ENCODE measurements at regions not wholly inside any gene's neighbourhood (a gene's known extent, or its start where the extent isn't known, plus 50 kb on each side); places are given as distances from the start of the nearest gene placed in this dataset.

- Histone ChIP-seq H3K36me3 (ENCODE audit: control insufficient read depth in 1 of 2, insufficient read depth in 2 of 2, low read length in 2 of 2) (no peaks in the 10 kb centered on the region), H3K4ac (ENCODE audit: low read depth, low read length) (no peak overlapping the region), H2BK12ac (ENCODE audit: low read length) (no peak overlapping the region), H2BK120ac (ENCODE audit: insufficient read depth, low read length, poor library complexity) (no peak overlapping the region), H3K4me2 (ENCODE audit: low read length) (no peak overlapping the region), H3K79me2 (ENCODE audit: control insufficient read depth, insufficient read depth, low read length, poor library complexity) (no peaks in the 10 kb centered on the region), H4K8ac (ENCODE audit: low read depth, low read length) (no peak overlapping the region), H3K23ac (ENCODE audit: low read length) (no peak overlapping the region), H4K91ac (ENCODE audit: low read depth, low read length) (no peak overlapping the region), H4K12ac (ENCODE audit: low read depth, low read length) (no peak overlapping the region), H2AFZ (ENCODE audit: insufficient read depth, low read length, poor library complexity) (no peak overlapping the region), H3K4me3 (ENCODE audit: low read depth, low read length) (no peak overlapping the region), H3K14ac (ENCODE audit: low read length) (no peak overlapping the region), H2AK5ac (ENCODE audit: low read length) (no peak overlapping the region), H3K79me1 (ENCODE audit: low read length) (no peaks in the 10 kb centered on the region), H3K4me1 (ENCODE audit: control insufficient read depth in 1 of 2, insufficient read depth in 2 of 2, low read length in 2 of 2) (no peaks in the 10 kb centered on the region), H3K9ac (ENCODE audit: low read length) (no peak overlapping the region), H3K27me3 (ENCODE audit: insufficient read depth, low read length) (no peaks in the 10 kb centered on the region), H3K9me3 (ENCODE audit: insufficient read depth, low read depth, low read length) (no peaks in the 10 kb centered on the region), H3K27ac (ENCODE audit: low read depth, low read length) (no peak overlapping the region), H3K18ac (ENCODE audit: low read length) (no peak overlapping the region), H2BK5ac (ENCODE audit: low read depth, low read length, poor library complexity) (no peak overlapping the region)
- DNase-seq = no peak
- no CpG with 5 or more reads among the region's 3 CpGs for WGBS (ENCODE audit: extremely low coverage, insufficient coverage, insufficient read length)
Measured at GRCh38 chr6:74269600-74269858, 573.5 kb downstream of the CD109 start.

DNA sequence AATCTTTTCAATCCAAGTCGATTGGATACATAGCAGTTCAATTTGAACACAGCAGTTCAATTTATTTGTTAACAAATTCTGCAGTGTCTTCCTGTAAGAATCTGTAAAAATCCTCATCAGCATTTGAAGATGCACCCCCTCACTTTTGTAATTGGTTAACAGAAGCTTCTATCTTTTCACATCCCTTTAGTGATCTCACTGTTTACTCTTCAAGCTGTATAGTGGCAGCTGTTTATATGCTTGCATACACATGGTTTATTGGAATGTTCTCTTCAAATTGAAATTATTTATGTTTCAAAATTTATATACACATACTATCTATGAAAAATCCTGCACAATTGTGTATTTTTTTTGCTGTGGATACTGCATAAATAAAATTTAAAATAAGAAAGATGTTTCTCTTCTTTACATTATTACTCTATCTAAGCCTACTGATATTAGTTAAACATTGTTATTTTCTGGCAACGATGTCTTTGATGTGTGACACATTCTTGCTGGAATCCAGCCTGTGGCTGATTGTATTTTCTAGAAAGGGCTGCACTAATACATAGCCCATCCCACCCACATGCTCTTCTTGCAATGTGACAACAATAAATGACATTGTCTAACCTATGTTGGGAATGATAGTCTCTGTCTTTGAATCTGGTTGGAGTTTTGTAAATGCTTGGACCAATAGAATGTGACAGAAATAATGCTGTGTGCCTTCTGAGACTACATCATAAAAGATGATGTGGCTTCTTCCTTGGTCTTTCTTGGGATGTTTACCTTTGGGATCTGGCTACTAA, 573.0 kb downstream of the CD109 start:
- Histone ChIP-seq H2BK120ac (ENCODE audit: insufficient read depth, low read length, poor library complexity) (no peak overlapping the region), H2BK5ac (ENCODE audit: low read depth, low read length, poor library complexity) (no peak overlapping the region), H3K14ac (ENCODE audit: low read length) (no peak overlapping the region), H3K23ac (ENCODE audit: low read length) (no peak overlapping the region), H3K18ac (ENCODE audit: low read length) (no peak overlapping the region), H3K79me2 (ENCODE audit: control insufficient read depth, insufficient read depth, low read length, poor library complexity) (no peaks in the 10 kb centered on the region), H3K36me3 (ENCODE audit: control insufficient read depth in 1 of 2, insufficient read depth in 2 of 2, low read length in 2 of 2) (no peaks in the 10 kb centered on the region), H3K79me1 (ENCODE audit: low read length) (no peaks in the 10 kb centered on the region), H4K8ac (ENCODE audit: low read depth, low read length) (no peak overlapping the region), H2AFZ (ENCODE audit: insufficient read depth, low read length, poor library complexity) (no peak overlapping the region), H3K9me3 (ENCODE audit: insufficient read depth, low read depth, low read length) (no peaks in the 10 kb centered on the region), H2AK5ac (ENCODE audit: low read length) (no peak overlapping the region), H3K4me2 (ENCODE audit: low read length) (no peak overlapping the region), H3K27ac (ENCODE audit: low read depth, low read length) (no peak overlapping the region), H4K91ac (ENCODE audit: low read depth, low read length) (no peak overlapping the region), H3K4ac (ENCODE audit: low read depth, low read length) (no peak overlapping the region), H3K9ac (ENCODE audit: low read length) (no peak overlapping the region), H4K12ac (ENCODE audit: low read depth, low read length) (no peak overlapping the region), H2BK12ac (ENCODE audit: low read length) (no peak overlapping the region), H3K4me1 (ENCODE audit: control insufficient read depth in 1 of 2, insufficient read depth in 2 of 2, low read length in 2 of 2) (no peaks in the 10 kb centered on the region), H3K4me3 (ENCODE audit: low read depth, low read length) (no peak overlapping the region), H3K27me3 (ENCODE audit: insufficient read depth, low read length) (no peaks in the 10 kb centered on the region)
- no CpG with 5 or more reads among the region's 2 CpGs for WGBS (ENCODE audit: extremely low coverage, insufficient coverage, insufficient read length)
- DNase-seq = no peak

DNA sequence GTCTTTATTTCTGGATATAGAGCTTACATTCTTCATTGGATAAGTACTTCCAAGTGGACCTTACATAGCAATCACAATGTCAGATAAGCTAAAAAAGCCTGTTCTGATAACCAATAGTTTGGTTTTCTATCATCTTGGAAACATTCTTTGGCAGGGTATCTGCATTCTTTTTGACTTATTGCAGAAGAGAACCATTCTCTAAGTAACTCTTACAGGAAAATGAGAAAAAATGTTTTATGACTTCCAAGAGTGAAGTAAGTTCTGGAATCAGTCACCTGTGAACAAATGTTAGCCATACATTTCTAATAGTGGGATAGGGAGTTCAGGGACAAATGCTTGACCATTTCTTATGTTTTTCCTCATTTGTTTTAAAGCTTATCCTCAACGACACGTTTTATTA, 564.0 kb downstream of the CD109 start:
- Histone ChIP-seq H4K8ac (ENCODE audit: low read depth, low read length) (no peak overlapping the region), H3K79me1 (ENCODE audit: low read length) (no peaks in the 10 kb centered on the region), H2BK12ac (ENCODE audit: low read length) (no peak overlapping the region), H3K23ac (ENCODE audit: low read length) (no peak overlapping the region), H3K4me2 (ENCODE audit: low read length) (no peak overlapping the region), H2BK5ac (ENCODE audit: low read depth, low read length, poor library complexity) (no peak overlapping the region), H3K9me3 (ENCODE audit: insufficient read depth, low read depth, low read length) (no peaks in the 10 kb centered on the region), H3K27me3 (ENCODE audit: insufficient read depth, low read length) (no peaks in the 10 kb centered on the region), H3K79me2 (ENCODE audit: control insufficient read depth, insufficient read depth, low read length, poor library complexity) (no peaks in the 10 kb centered on the region), H3K4me3 (ENCODE audit: low read depth, low read length) (no peak overlapping the region), H3K4ac (ENCODE audit: low read depth, low read length) (no peak overlapping the region), H3K4me1 (ENCODE audit: control insufficient read depth in 1 of 2, insufficient read depth in 2 of 2, low read length in 2 of 2) (no peaks in the 10 kb centered on the region), H2AK5ac (ENCODE audit: low read length) (no peak overlapping the region), H3K14ac (ENCODE audit: low read length) (no peak overlapping the region), H4K91ac (ENCODE audit: low read depth, low read length) (no peak overlapping the region), H3K36me3 (ENCODE audit: control insufficient read depth in 1 of 2, insufficient read depth in 2 of 2, low read length in 2 of 2) (no peaks in the 10 kb centered on the region), H4K12ac (ENCODE audit: low read depth, low read length) (no peak overlapping the region), H3K9ac (ENCODE audit: low read length) (no peak overlapping the region), H3K27ac (ENCODE audit: low read depth, low read length) (no peak overlapping the region), H2BK120ac (ENCODE audit: insufficient read depth, low read length, poor library complexity) (no peak overlapping the region), H3K18ac (ENCODE audit: low read length) (no peak overlapping the region), H2AFZ (ENCODE audit: insufficient read depth, low read length, poor library complexity) (no peak overlapping the region)
- no CpG with 5 or more reads among the region's 2 CpGs for WGBS (ENCODE audit: extremely low coverage, insufficient coverage, insufficient read length)
- no peak for DNase-seq

DNA sequence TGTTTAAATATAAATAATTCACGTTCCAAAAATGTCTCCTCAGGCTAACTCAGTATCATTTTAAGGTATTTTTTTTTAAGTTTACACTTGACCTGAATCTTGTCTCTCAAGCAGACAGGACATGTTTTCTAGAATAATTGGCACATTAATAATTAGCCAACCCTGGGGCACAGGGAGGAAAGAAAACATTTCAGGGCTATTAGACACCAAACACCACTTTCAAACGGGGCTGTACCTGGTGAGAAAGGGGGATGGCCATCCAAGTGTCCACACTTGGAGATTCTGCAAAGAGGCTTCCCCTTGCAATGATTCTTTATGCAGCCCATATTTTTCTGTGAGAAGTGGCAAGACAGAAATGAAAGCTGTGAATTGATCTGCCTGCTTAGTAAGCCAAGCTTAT, 560.8 kb downstream of the CD109 start:
- Histone ChIP-seq H3K18ac (ENCODE audit: low read length) (no peak overlapping the region), H3K9ac (ENCODE audit: low read length) (no peak overlapping the region), H3K4me2 (ENCODE audit: low read length) (no peak overlapping the region), H2BK120ac (ENCODE audit: insufficient read depth, low read length, poor library complexity) (no peak overlapping the region), H4K8ac (ENCODE audit: low read depth, low read length) (no peak overlapping the region), H3K14ac (ENCODE audit: low read length) (no peak overlapping the region), H3K23ac (ENCODE audit: low read length) (no peak overlapping the region), H3K4ac (ENCODE audit: low read depth, low read length) (no peak overlapping the region), H3K27me3 (ENCODE audit: insufficient read depth, low read length) (no peaks in the 10 kb centered on the region), H3K79me1 (ENCODE audit: low read length) (no peaks in the 10 kb centered on the region), H2BK5ac (ENCODE audit: low read depth, low read length, poor library complexity) (no peak overlapping the region), H2AFZ (ENCODE audit: insufficient read depth, low read length, poor library complexity) (no peak overlapping the region), H3K4me3 (ENCODE audit: low read depth, low read length) (no peak overlapping the region), H3K36me3 (ENCODE audit: control insufficient read depth in 1 of 2, insufficient read depth in 2 of 2, low read length in 2 of 2) (no peaks in the 10 kb centered on the region), H3K79me2 (ENCODE audit: control insufficient read depth, insufficient read depth, low read length, poor library complexity) (no peaks in the 10 kb centered on the region), H3K4me1 (ENCODE audit: control insufficient read depth in 1 of 2, insufficient read depth in 2 of 2, low read length in 2 of 2) (no peaks in the 10 kb centered on the region), H2BK12ac (ENCODE audit: low read length) (no peak overlapping the region), H3K27ac (ENCODE audit: low read depth, low read length) (no peak overlapping the region), H3K9me3 (ENCODE audit: insufficient read depth, low read depth, low read length) (no peaks in the 10 kb centered on the region), H4K12ac (ENCODE audit: low read depth, low read length) (no peak overlapping the region), H2AK5ac (ENCODE audit: low read length) (no peak overlapping the region), H4K91ac (ENCODE audit: low read depth, low read length) (no peak overlapping the region)
- WGBS (ENCODE audit: extremely low coverage, insufficient coverage, insufficient read length) = no CpG with 5 or more reads among the region's 2 CpGs
- DNase-seq = no peak
